ENCODE measurements at regions not wholly inside any gene's neighbourhood (a gene's known extent, or its start where the extent isn't known, plus 50 kb on each side); places are given as distances from the start of the nearest gene placed in this dataset.

DNA sequence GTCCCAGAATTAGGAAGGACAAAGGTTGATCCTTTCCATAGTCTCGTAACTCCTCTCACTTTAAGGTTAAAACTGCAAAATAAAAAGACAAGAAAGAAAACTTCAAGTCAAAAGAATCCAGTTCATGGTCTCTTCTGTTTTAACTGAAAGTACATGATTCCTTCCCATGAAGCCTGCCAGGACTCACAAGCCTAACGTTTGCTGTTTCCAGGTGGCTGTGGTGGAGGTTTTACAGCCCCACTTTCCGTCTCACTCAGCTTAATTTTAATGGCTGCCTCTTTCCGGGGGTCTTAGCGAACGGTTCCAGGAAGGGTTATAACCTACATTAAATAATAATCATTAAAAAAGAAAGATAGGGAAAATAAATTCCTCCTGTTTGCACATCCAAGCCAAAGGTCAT, 136.8 kb upstream of the SPAG17 start (continued):
- TF ChIP-seq ZNF331 (CRISPR knock-in tag; IDR thresholded peaks at IDR 0.05; ENCODE audit: low read depth) (no peak), ZNF114 (CRISPR knock-in tag; IDR thresholded peaks at IDR 0.05) (no peak), EZH2 (IDR thresholded peaks at IDR 0.05; ENCODE audit: low read depth, unreplicated experiment) (no peak)
- TF ChIP-seq, protein P1, sequence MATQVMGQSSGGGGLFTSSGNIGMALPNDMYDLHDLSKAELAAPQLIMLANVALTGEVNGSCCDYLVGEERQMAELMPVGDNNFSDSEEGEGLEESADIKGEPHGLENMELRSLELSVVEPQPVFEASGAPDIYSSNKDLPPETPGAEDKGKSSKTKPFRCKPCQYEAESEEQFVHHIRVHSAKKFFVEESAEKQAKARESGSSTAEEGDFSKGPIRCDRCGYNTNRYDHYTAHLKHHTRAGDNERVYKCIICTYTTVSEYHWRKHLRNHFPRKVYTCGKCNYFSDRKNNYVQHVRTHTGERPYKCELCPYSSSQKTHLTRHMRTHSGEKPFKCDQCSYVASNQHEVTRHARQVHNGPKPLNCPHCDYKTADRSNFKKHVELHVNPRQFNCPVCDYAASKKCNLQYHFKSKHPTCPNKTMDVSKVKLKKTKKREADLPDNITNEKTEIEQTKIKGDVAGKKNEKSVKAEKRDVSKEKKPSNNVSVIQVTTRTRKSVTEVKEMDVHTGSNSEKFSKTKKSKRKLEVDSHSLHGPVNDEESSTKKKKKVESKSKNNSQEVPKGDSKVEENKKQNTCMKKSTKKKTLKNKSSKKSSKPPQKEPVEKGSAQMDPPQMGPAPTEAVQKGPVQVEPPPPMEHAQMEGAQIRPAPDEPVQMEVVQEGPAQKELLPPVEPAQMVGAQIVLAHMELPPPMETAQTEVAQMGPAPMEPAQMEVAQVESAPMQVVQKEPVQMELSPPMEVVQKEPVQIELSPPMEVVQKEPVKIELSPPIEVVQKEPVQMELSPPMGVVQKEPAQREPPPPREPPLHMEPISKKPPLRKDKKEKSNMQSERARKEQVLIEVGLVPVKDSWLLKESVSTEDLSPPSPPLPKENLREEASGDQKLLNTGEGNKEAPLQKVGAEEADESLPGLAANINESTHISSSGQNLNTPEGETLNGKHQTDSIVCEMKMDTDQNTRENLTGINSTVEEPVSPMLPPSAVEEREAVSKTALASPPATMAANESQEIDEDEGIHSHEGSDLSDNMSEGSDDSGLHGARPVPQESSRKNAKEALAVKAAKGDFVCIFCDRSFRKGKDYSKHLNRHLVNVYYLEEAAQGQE (IDR thresholded peaks at IDR 0.05; ENCODE audit: unreplicated experiment) = no peak
- TF ChIP-seq, protein P2, sequence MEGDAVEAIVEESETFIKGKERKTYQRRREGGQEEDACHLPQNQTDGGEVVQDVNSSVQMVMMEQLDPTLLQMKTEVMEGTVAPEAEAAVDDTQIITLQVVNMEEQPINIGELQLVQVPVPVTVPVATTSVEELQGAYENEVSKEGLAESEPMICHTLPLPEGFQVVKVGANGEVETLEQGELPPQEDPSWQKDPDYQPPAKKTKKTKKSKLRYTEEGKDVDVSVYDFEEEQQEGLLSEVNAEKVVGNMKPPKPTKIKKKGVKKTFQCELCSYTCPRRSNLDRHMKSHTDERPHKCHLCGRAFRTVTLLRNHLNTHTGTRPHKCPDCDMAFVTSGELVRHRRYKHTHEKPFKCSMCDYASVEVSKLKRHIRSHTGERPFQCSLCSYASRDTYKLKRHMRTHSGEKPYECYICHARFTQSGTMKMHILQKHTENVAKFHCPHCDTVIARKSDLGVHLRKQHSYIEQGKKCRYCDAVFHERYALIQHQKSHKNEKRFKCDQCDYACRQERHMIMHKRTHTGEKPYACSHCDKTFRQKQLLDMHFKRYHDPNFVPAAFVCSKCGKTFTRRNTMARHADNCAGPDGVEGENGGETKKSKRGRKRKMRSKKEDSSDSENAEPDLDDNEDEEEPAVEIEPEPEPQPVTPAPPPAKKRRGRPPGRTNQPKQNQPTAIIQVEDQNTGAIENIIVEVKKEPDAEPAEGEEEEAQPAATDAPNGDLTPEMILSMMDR (conservative IDR thresholded peaks at IDR 0.05; ENCODE audit: low read depth in 2 of 2) = no peak

DNA sequence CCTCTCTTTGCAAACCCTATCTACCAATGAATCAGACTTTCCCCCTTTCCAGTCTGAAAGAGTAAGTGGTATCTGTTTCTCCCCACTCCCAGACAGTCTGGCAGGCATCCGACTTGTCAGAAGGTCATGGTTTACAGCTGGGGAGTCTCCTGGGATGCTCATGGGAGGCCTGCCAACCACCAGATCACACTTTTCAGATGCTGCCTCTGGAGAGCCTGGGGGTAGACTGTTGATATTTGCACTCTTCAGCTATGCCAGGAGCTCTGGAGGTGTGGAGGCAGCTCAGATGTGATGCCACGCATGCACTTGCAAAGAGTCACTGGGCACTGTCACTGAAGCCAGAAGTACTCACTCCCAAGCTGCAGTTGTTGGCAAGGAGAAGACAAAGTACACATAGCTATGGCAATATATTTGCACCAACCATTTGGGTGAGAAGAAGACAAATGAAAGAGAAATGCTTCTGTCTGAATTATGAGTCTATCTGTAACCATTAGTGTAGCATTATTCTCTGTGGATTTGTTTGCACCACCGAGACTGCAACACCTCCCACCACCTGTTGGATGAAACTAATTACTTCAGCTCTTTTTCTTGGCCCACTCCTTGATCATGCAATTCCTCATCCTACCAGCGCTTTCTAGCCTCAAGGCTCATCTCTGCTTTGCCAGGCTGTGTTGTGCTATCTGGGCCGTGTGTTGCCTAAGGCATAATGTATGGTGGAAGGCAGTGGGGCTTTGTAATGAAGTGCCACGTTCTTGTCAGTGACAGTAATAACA, 133.0 kb upstream of the SPAG17 start:
- H3K4me3 ChIP-seq = no peak overlapping the region
- no peaks in the 10 kb centered on the region for H3K9me2 ChIP-seq (ENCODE audit: insufficient read depth)
- no peak overlapping the region for H3K27ac ChIP-seq (ENCODE audit: low read depth)
- no peaks in the 10 kb centered on the region for H3K4me1 ChIP-seq (ENCODE audit: insufficient read depth)
- no peaks in the 10 kb centered on the region for H3K27me3 ChIP-seq (ENCODE audit: insufficient read depth)
- H3K4me2 ChIP-seq = no peak overlapping the region
- no peaks in the 10 kb centered on the region for H3K79me2 ChIP-seq (replicated peaks; ENCODE audit: insufficient read depth)
- no peaks in the 10 kb centered on the region for H4K20me1 ChIP-seq (replicated peaks; ENCODE audit: insufficient read depth)
- no peaks in the 10 kb centered on the region for H3K36me3 ChIP-seq (ENCODE audit: insufficient read depth)
- Mint-ChIP-seq H3K36me3 (ENCODE audit: low read depth) (no peaks in the 10 kb centered on the region), H3K9me3 (peaks cover 5% of the 10 kb centered on the region; the same call in 2 of the 3 replicates), H3K27me3 (ENCODE audit: insufficient read depth, low read depth, poor library complexity) (peaks cover 4% of the 10 kb centered on the region), H3K4me1 (no peaks in the 10 kb centered on the region), H3K27ac (no peak overlapping the region), H3K4me3 (no peak overlapping the region)
- H2AFZ ChIP-seq = no peak overlapping the region
- TF ChIP-seq, protein P3, sequence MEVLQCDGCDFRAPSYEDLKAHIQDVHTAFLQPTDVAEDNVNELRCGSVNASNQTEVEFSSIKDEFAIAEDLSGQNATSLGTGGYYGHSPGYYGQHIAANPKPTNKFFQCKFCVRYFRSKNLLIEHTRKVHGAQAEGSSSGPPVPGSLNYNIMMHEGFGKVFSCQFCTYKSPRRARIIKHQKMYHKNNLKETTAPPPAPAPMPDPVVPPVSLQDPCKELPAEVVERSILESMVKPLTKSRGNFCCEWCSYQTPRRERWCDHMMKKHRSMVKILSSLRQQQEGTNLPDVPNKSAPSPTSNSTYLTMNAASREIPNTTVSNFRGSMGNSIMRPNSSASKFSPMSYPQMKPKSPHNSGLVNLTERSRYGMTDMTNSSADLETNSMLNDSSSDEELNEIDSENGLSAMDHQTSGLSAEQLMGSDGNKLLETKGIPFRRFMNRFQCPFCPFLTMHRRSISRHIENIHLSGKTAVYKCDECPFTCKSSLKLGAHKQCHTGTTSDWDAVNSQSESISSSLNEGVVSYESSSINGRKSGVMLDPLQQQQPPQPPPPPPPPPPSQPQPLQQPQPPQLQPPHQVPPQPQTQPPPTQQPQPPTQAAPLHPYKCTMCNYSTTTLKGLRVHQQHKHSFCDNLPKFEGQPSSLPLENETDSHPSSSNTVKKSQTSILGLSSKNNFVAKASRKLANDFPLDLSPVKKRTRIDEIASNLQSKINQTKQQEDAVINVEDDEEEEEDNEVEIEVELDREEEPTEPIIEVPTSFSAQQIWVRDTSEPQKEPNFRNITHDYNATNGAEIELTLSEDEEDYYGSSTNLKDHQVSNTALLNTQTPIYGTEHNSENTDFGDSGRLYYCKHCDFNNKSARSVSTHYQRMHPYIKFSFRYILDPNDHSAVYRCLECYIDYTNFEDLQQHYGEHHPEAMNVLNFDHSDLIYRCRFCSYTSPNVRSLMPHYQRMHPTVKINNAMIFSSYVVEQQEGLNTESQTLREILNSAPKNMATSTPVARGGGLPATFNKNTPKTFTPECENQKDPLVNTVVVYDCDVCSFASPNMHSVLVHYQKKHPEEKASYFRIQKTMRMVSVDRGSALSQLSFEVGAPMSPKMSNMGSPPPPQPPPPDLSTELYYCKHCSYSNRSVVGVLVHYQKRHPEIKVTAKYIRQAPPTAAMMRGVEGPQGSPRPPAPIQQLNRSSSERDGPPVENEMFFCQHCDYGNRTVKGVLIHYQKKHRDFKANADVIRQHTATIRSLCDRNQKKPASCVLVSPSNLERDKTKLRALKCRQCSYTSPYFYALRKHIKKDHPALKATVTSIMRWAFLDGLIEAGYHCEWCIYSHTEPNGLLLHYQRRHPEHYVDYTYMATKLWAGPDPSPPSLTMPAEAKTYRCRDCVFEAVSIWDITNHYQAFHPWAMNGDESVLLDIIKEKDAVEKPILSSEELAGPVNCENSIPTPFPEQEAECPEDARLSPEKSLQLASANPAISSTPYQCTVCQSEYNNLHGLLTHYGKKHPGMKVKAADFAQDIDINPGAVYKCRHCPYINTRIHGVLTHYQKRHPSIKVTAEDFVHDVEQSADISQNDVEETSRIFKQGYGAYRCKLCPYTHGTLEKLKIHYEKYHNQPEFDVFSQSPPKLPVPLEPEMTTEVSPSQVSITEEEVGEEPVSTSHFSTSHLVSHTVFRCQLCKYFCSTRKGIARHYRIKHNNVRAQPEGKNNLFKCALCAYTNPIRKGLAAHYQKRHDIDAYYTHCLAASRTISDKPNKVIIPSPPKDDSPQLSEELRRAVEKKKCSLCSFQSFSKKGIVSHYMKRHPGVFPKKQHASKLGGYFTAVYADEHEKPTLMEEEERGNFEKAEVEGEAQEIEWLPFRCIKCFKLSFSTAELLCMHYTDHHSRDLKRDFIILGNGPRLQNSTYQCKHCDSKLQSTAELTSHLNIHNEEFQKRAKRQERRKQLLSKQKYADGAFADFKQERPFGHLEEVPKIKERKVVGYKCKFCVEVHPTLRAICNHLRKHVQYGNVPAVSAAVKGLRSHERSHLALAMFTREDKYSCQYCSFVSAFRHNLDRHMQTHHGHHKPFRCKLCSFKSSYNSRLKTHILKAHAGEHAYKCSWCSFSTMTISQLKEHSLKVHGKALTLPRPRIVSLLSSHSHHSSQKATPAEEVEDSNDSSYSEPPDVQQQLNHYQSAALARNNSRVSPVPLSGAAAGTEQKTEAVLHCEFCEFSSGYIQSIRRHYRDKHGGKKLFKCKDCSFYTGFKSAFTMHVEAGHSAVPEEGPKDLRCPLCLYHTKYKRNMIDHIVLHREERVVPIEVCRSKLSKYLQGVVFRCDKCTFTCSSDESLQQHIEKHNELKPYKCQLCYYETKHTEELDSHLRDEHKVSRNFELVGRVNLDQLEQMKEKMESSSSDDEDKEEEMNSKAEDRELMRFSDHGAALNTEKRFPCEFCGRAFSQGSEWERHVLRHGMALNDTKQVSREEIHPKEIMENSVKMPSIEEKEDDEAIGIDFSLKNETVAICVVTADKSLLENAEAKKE (CRISPR knock-in tag; IDR thresholded peaks at IDR 0.05) = no peak
- TF ChIP-seq, protein P2 (conservative IDR thresholded peaks at IDR 0.05; ENCODE audit: low read depth in 2 of 2) = 0 out of 4 replicates have a peak, but pooled peaks of 1 of the 2 experiments have one; percentile 21
- ATAC-seq (peak; percentile 62), DNase-seq (ENCODE audit: low spot score) (peak; percentile 42)
- H3F3A ChIP-seq (replicated peaks; ENCODE audit: low read depth) = no peaks in the 10 kb centered on the region
